H1 (cell line): ENCODE measurements at regions not wholly inside any gene's neighbourhood (a gene's known extent, or its start where the extent isn't known, plus 50 kb on each side); places are given as distances from the start of the nearest gene placed in this dataset. TPM values are rescaled to one million over a fixed set of nuclear protein-coding genes. Genes with fewer than 3 reads are reported as not detected.
"Not testable (repeated sequence)": the region's sequence is repeated elsewhere in the genome, so short reads cannot be mapped to it uniquely, and the experiment has no call there.

Experiments used
- CTCF ChIA-PET: fragments of 300-600 bp; sonication (Branson Sonifier 250); formaldehyde crosslinking; loops from one replicate; lab custom pipeline; 2021; ENCODE audit not compliant: partially characterized antibody; lab: Charles Lee
- POLR2A ChIA-PET: fragments of 300-600 bp; sonication (Branson Sonifier 250); formaldehyde crosslinking; loops from one replicate; lab custom pipeline; 2021; ENCODE audit warnings: inconsistent platforms; ENCODE audit not compliant: partially characterized antibody; lab: Charles Lee
- DNase-seq, 2 experiments: peaks; one replicate each; pipeline versions ENCODE4 v3.0.0 to v3.0.0-alpha.2; 2010 to 2022; ENCODE audit warnings: low spot score in 2 of 2, low read depth in 1 of 2, mixed read lengths in 1 of 2
- FAIRE-seq: peaks from 2 replicates; lab custom pipeline; 2011; peaks lifted over from hg19 to GRCh38; lab: Jason Lieb, UNC
- H2AFZ ChIP-seq: 2 replicates; pipeline ENCODE4 v1.8.1; 2012; ENCODE audit warnings: low read length, inconsistent platforms
- H2AK5ac ChIP-seq: 2 replicates; pipeline ENCODE4 v1.6.1; 2013; ENCODE audit warnings: low read depth, low read length
- H2BK120ac ChIP-seq: replicated peaks from 2 replicates; pipeline ENCODE3; 2013; ENCODE audit warnings: low read depth, low read length, inconsistent platforms
- H2BK12ac ChIP-seq: 2 replicates; pipeline ENCODE4 v1.6.1; 2013; ENCODE audit warnings: low read depth, low read length
- H2BK15ac ChIP-seq: 2 replicates; pipeline ENCODE4 v1.6.1; 2013; ENCODE audit warnings: low read length
- H2BK20ac ChIP-seq: 2 replicates; pipeline ENCODE4 v1.6.1; 2013; ENCODE audit warnings: low read length
- H2BK5ac ChIP-seq: 2 replicates; pipeline ENCODE4 v1.6.1; 2013; ENCODE audit warnings: low read depth, low read length
- H3K14ac ChIP-seq: 2 replicates; pipeline ENCODE4 v1.6.1; 2013; ENCODE audit warnings: inconsistent platforms; ENCODE audit not compliant: insufficient read length
- H3K18ac ChIP-seq: 2 replicates; pipeline ENCODE4 v1.6.1; 2013; ENCODE audit warnings: low read length; ENCODE audit errors: extremely low read depth
- H3K23ac ChIP-seq: 2 replicates; pipeline ENCODE4 v1.6.1; 2013; ENCODE audit warnings: inconsistent platforms; ENCODE audit not compliant: insufficient read length
- H3K23me2 ChIP-seq: 2 replicates; pipeline ENCODE4 v1.6.1; 2013; ENCODE audit warnings: low read depth, low read length
- H3K27ac ChIP-seq: 2 replicates; pipeline ENCODE4 v1.6.1; 2011; ENCODE audit warnings: low read depth, low read length, inconsistent platforms
- H3K27me3 ChIP-seq, 4 experiments: replicated peaks in 1 of 4; 1 replicate in 1 of 4; 2 replicates in 3 of 4; pipeline versions ENCODE4 v1.6.1 to v1.8.1; 2011 to 2013; ENCODE audit warnings: low read length in 3 of 4, mild to moderate bottlenecking in 3 of 4, inconsistent platforms in 2 of 4, mixed read lengths in 2 of 4, moderate library complexity in 1 of 4; ENCODE audit not compliant: control insufficient read depth in 3 of 4, insufficient read depth in 3 of 4; ENCODE audit errors: extremely low read depth in 1 of 4
- H3K36me3 ChIP-seq, 4 experiments: 2 replicates each; pipeline versions ENCODE4 v1.6.1 to v1.8.1; 2011 to 2013; ENCODE audit warnings: mild to moderate bottlenecking in 4 of 4, low read length in 3 of 4, moderate library complexity in 2 of 4, control low read depth in 1 of 4, inconsistent platforms in 1 of 4; ENCODE audit not compliant: insufficient read depth in 4 of 4, control insufficient read depth in 2 of 4
- H3K4ac ChIP-seq: replicated peaks from 2 replicates; pipeline ENCODE3; 2013; ENCODE audit warnings: low read length, low read depth, mixed read lengths, inconsistent platforms; ENCODE audit not compliant: insufficient read length
- H3K4me1 ChIP-seq, 4 experiments: replicated peaks in 1 of 4; 1 replicate in 1 of 4; 2 replicates in 3 of 4; pipeline versions ENCODE4 v1.6.1 to v1.8.1; 2011 to 2013; ENCODE audit warnings: low read length in 3 of 4, inconsistent platforms in 2 of 4, mixed read lengths in 1 of 4; ENCODE audit not compliant: insufficient read depth in 4 of 4, control insufficient read depth in 3 of 4
- H3K4me2 ChIP-seq, 2 experiments: 2 replicates each; pipeline versions ENCODE4 v1.6.1 to v1.8.1; 2011 to 2013; ENCODE audit warnings: low read depth in 2 of 2, low read length in 2 of 2, control low read depth in 1 of 2, inconsistent platforms in 1 of 2, mild to moderate bottlenecking in 1 of 2; ENCODE audit not compliant: insufficient read depth in 1 of 2
- H3K4me3 ChIP-seq, 4 experiments: fragments of 200-600, 300-600 bp in 1 of 4; sonication (generic), shearing (Covaris generic), sonication (Bioruptor Twin) in 1 of 4; 2 replicates each; pipeline versions ENCODE4 v1.5.1 to v1.8.1; 2011 to 2016; ENCODE audit warnings: low read length in 4 of 4, low read depth in 3 of 4, control low read depth in 2 of 4, inconsistent platforms in 2 of 4, mild to moderate bottlenecking in 2 of 4, mixed read lengths in 1 of 4, moderate library complexity in 1 of 4; ENCODE audit not compliant: insufficient read depth in 2 of 4; ENCODE audit errors: extremely low read depth in 1 of 4
- H3K56ac ChIP-seq: replicated peaks from 2 replicates; pipeline ENCODE3; 2013; ENCODE audit warnings: low read depth, mild to moderate bottlenecking, mixed read lengths, low read length, inconsistent platforms; ENCODE audit not compliant: insufficient read length
- H3K79me1 ChIP-seq: 2 replicates; pipeline ENCODE4 v1.6.1; 2013; ENCODE audit warnings: low read depth, low read length, control low read depth
- H3K79me2 ChIP-seq, 2 experiments: 2 replicates each; pipeline versions ENCODE4 v1.6.1 to v1.8.1; 2012 to 2013; ENCODE audit warnings: low read length in 2 of 2, mild to moderate bottlenecking in 2 of 2, inconsistent platforms in 1 of 2; ENCODE audit not compliant: insufficient read depth in 2 of 2, control insufficient read depth in 1 of 2
- H3K9ac ChIP-seq, 4 experiments: replicated peaks in 1 of 4; 1 replicate in 1 of 4; 2 replicates in 3 of 4; pipeline versions ENCODE4 v1.6.1 to v1.8.1; 2011 to 2013; ENCODE audit warnings: low read depth in 3 of 4, low read length in 3 of 4, control low read depth in 2 of 4, mild to moderate bottlenecking in 2 of 4, moderate library complexity in 2 of 4, inconsistent platforms in 1 of 4; ENCODE audit errors: extremely low read depth in 1 of 4
- H3K9me3 ChIP-seq, 2 experiments: 2 replicates each; pipeline versions ENCODE4 v1.6.1 to v1.8.1; 2012 to 2013; ENCODE audit warnings: mild to moderate bottlenecking in 2 of 2, moderate library complexity in 2 of 2, control low read depth in 1 of 2, inconsistent platforms in 1 of 2, low read depth in 1 of 2, low read length in 1 of 2, mixed read lengths in 1 of 2; ENCODE audit not compliant: insufficient read depth in 2 of 2
- H4K20me1 ChIP-seq, 2 experiments: replicated peaks in 1 of 2; 2 replicates each; pipeline versions ENCODE3 to v1.8.1; 2011 to 2013; ENCODE audit warnings: inconsistent platforms in 2 of 2, low read length in 2 of 2, mild to moderate bottlenecking in 1 of 2; ENCODE audit not compliant: insufficient read depth in 2 of 2, control insufficient read depth in 1 of 2
- H4K5ac ChIP-seq: 2 replicates; pipeline ENCODE4 v1.6.1; 2013; ENCODE audit warnings: low read length, low read depth, mixed read lengths, inconsistent platforms; ENCODE audit not compliant: insufficient read length
- H4K8ac ChIP-seq: 2 replicates; pipeline ENCODE4 v1.8.0; 2013; ENCODE audit warnings: mild to moderate bottlenecking, moderate library complexity, low read length, inconsistent platforms; ENCODE audit not compliant: insufficient read depth; ENCODE audit errors: extremely low read depth
- H4K91ac ChIP-seq: replicated peaks from 2 replicates; pipeline ENCODE3; 2013; ENCODE audit warnings: low read length, mixed read lengths, inconsistent platforms; ENCODE audit not compliant: insufficient read length
- WGBS, 2 experiments: shearing (Covaris generic) in 1 of 2; methylation state at CpG; one replicate each; pipeline versions ENCODE4 v1.1.6 to v1.1.7; 2013 to 2015; ENCODE audit warnings: low lambda C conversion rate in 2 of 2, mixed read lengths in 2 of 2, inconsistent platforms in 1 of 2, low coverage in 1 of 2, missing lambda C conversion rate in 1 of 2; ENCODE audit not compliant: insufficient replicate concordance in 2 of 2, insufficient coverage in 1 of 2, insufficient read length in 1 of 2; ENCODE audit errors: extremely low coverage in 1 of 2, missing lambda C conversion rate in 1 of 2; 5-methylcytosine and 5-hydroxymethylcytosine counted together
- small RNA-seq: library from polyadenylated mRNA; stranded (forward); fragments of <200 nt; extraction: miRNeasy Mini kit (QIAGEN cat#:217004); gene quantifications from one replicate; pipeline ENCODE3, GENCODE V24; 2013; ENCODE audit not compliant: insufficient read depth

DNA sequence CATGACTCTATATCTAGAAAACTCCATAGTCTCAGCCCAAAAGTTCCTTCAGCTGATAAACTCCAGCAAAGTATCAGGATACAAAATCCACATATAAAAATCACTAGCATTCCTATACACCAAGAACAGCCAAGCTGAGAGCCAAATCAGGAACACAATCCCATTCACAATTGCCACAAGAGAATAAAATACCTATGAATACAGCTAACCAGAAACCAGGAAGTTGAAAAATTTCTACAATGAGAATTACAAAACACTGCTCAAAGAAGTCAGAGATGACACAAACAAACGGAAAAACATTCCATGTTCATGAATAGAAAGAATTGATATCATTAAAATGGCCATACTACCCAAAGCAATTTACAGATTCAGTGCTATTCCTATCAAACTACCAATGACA lies 61.0 kb upstream of the PKN2 start:
- H2BK12ac ChIP-seq, H2AFZ ChIP-seq, H4K20me1 ChIP-seq, H2BK5ac ChIP-seq, H3K36me3 ChIP-seq, H3K4ac ChIP-seq, DNase-seq, H2BK20ac ChIP-seq, H3K79me2 ChIP-seq, H3K27me3 ChIP-seq, H3K56ac ChIP-seq, H3K18ac ChIP-seq, H3K4me3 ChIP-seq, H2AK5ac ChIP-seq, POLR2A ChIA-PET, H2BK120ac ChIP-seq, CTCF ChIA-PET, H3K14ac ChIP-seq, H4K5ac ChIP-seq, H2BK15ac ChIP-seq, H3K23ac ChIP-seq, H4K8ac ChIP-seq, FAIRE-seq, H3K27ac ChIP-seq, H3K4me1 ChIP-seq, H3K23me2 ChIP-seq, H3K9ac ChIP-seq, H3K4me2 ChIP-seq, H3K79me1 ChIP-seq, H4K91ac ChIP-seq: not testable (repeated sequence)
- peaks cover 9 to 13% of the 10 kb centered on the region in 2 experiments for H3K9me3 ChIP-seq
- 95% methylated on average over 1 of the region's 1 CpG; no CpG with 5 or more reads in 1 of the 2 experiments for WGBS, 2 experiments

Small RNA genes lying in the stretch of these regions (small RNA-seq; reads per million reads assigned to genes)
- not detected for gene AL049861.1
- gene RF02271 = not detected
- gene RN7SL583P = not detected
- gene RNA5SP52 = not detected
